ENCODE measurements at regions not wholly inside any gene's neighbourhood (a gene's known extent, or its start where the extent isn't known, plus 50 kb on each side); places are given as distances from the start of the nearest gene placed in this dataset.

DNA sequence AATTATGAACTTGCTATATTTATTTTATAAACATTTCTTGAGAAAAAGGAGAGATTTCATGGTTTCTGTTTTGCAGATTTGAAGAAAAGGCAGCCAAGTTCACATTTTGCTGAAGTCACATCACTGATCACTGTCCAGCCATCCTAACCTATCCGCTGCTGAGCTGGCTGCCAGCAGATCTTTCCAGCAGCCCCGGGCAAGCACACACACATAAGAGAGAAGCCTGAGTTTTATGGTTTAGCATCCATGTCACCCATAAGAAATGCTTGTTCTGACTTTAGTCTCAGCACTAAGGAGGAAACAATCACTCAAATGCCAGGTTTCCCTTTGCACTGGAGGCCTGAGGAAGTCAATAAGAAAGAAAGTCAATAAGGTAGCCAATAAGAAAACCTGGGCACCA is 287.1 kb downstream of the SMOC2 start:
- no peaks in the 10 kb centered on the region for H3K79me2 ChIP-seq (ENCODE audit: low read depth)
- no peaks in the 10 kb centered on the region for H3F3A ChIP-seq (ENCODE audit: insufficient read depth, low read depth)
- POLR2A ChIA-PET (ENCODE audit: unreplicated experiment), result no interaction called here
- 0 out of 2 replicates have a peak, but pooled peaks cover 4% of the 10 kb centered on the region for H3K9me3 ChIP-seq (ENCODE audit: insufficient read depth, low read depth)
- no TSS peak for BruUV-seq (replicated peaks)
- CTCF ChIA-PET, result no interaction called here
- H3K4me1 ChIP-seq (replicated peaks; ENCODE audit: insufficient read depth), result 0 out of 2 replicates have a peak, but pooled peaks cover 4% of the 10 kb centered on the region
- no peak for TF ChIP-seq EZH2 (IDR thresholded peaks at IDR 0.05; ENCODE audit: low read depth)
- TF ChIP-seq, protein P1, sequence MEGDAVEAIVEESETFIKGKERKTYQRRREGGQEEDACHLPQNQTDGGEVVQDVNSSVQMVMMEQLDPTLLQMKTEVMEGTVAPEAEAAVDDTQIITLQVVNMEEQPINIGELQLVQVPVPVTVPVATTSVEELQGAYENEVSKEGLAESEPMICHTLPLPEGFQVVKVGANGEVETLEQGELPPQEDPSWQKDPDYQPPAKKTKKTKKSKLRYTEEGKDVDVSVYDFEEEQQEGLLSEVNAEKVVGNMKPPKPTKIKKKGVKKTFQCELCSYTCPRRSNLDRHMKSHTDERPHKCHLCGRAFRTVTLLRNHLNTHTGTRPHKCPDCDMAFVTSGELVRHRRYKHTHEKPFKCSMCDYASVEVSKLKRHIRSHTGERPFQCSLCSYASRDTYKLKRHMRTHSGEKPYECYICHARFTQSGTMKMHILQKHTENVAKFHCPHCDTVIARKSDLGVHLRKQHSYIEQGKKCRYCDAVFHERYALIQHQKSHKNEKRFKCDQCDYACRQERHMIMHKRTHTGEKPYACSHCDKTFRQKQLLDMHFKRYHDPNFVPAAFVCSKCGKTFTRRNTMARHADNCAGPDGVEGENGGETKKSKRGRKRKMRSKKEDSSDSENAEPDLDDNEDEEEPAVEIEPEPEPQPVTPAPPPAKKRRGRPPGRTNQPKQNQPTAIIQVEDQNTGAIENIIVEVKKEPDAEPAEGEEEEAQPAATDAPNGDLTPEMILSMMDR (conservative IDR thresholded peaks at IDR 0.05), result no peak
- H3K4me3 ChIP-seq, result no peak overlapping the region
- no peak overlapping the region for H3K27ac ChIP-seq
- H4K20me1 ChIP-seq (ENCODE audit: insufficient read depth), result no peaks in the 10 kb centered on the region
- DNase-seq, result no peak
- no peak overlapping the region for H3K4me2 ChIP-seq
- no peak overlapping the region for H2AFZ ChIP-seq
- H3K36me3 ChIP-seq (ENCODE audit: low read depth), result no peaks in the 10 kb centered on the region
- intact Hi-C loops (cut with micrococcal nuclease; ENCODE audit: unreplicated experiment), result no loop called here
- H3K27me3 ChIP-seq (ENCODE audit: insufficient read depth, low read depth), result no peaks in the 10 kb centered on the region
- H3K9me2 ChIP-seq (ENCODE audit: insufficient read depth), result no peaks in the 10 kb centered on the region

- Histone ChIP-seq H3F3A (ENCODE audit: insufficient read depth, low read depth) (no peaks in the 10 kb centered on the region), H3K36me3 (ENCODE audit: low read depth) (no peaks in the 10 kb centered on the region), H3K9me3 (ENCODE audit: insufficient read depth, low read depth) (0 out of 2 replicates have a peak, but pooled peaks cover 5% of the 10 kb centered on the region), H3K4me1 (replicated peaks; ENCODE audit: insufficient read depth) (0 out of 2 replicates have a peak, but pooled peaks cover 4% of the 10 kb centered on the region), H3K27me3 (ENCODE audit: insufficient read depth, low read depth) (no peaks in the 10 kb centered on the region), H2AFZ (no peak overlapping the region), H3K4me3 (no peak overlapping the region), H3K79me2 (ENCODE audit: low read depth) (no peaks in the 10 kb centered on the region), H3K9me2 (ENCODE audit: insufficient read depth) (no peaks in the 10 kb centered on the region), H3K4me2 (no peak overlapping the region), H3K27ac (no peak overlapping the region), H4K20me1 (ENCODE audit: insufficient read depth) (no peaks in the 10 kb centered on the region)
- CTCF ChIA-PET, result no interaction called here
- BruUV-seq (replicated peaks), result no TSS peak
- TF ChIP-seq EZH2 (IDR thresholded peaks at IDR 0.05; ENCODE audit: low read depth), result no peak
- TF ChIP-seq, protein P1 (conservative IDR thresholded peaks at IDR 0.05), result no peak
- POLR2A ChIA-PET (ENCODE audit: unreplicated experiment), result no interaction called here
- intact Hi-C loops (cut with micrococcal nuclease; ENCODE audit: unreplicated experiment), result no loop called here
- DNase-seq, result no peak
Measured at GRCh38 chr6:168726312-168726856, 285.4 kb downstream of the SMOC2 start.

DNA sequence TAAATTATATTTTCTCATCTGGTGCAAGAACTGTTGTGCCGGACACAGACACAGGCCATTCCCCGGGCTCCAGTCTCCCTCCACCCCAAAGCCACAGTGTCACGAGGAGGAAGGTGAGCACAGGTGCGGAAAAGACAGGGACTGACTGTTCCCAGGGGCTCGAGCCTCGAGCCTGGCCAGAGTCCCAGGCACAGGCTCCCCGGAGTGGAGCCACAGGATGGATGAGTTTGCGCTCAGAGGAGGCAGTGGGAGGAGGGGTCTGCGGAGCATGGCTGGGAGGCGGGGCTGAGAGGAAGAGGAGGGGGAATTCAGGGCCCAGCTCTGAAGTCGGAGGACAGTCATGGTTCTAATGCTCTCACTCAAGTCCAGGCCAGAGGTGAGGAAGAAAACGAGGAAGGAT is 284.8 kb downstream of the SMOC2 start:
- DNase-seq, result no peak
- no peaks in the 10 kb centered on the region for H3F3A ChIP-seq (ENCODE audit: insufficient read depth, low read depth)
- H3K4me1 ChIP-seq (replicated peaks; ENCODE audit: insufficient read depth), result 0 out of 2 replicates have a peak, but pooled peaks cover 4% of the 10 kb centered on the region
- no TSS peak for BruUV-seq (replicated peaks)
- intact Hi-C loops (cut with micrococcal nuclease; ENCODE audit: unreplicated experiment), result no loop called here
- no peak for TF ChIP-seq EZH2 (IDR thresholded peaks at IDR 0.05; ENCODE audit: low read depth)
- TF ChIP-seq, protein P1 (conservative IDR thresholded peaks at IDR 0.05), result no peak
- no peaks in the 10 kb centered on the region for H3K9me2 ChIP-seq (ENCODE audit: insufficient read depth)
- no peak overlapping the region for H3K4me2 ChIP-seq
- no peak overlapping the region for H3K27ac ChIP-seq
- no peaks in the 10 kb centered on the region for H4K20me1 ChIP-seq (ENCODE audit: insufficient read depth)
- no peak overlapping the region for H2AFZ ChIP-seq
- no peaks in the 10 kb centered on the region for H3K79me2 ChIP-seq (ENCODE audit: low read depth)
- no peaks in the 10 kb centered on the region for H3K27me3 ChIP-seq (ENCODE audit: insufficient read depth, low read depth)
- H3K4me3 ChIP-seq, result no peak overlapping the region
- H3K36me3 ChIP-seq (ENCODE audit: low read depth), result no peaks in the 10 kb centered on the region
- ChIA-PET CTCF (no interaction called here), POLR2A (ENCODE audit: unreplicated experiment) (no interaction called here)
- H3K9me3 ChIP-seq (ENCODE audit: insufficient read depth, low read depth), result 0 out of 2 replicates have a peak, but pooled peaks cover 5% of the 10 kb centered on the region
